NOMO-1 (cell line): ENCODE measurements at regions not wholly inside any gene's neighbourhood (a gene's known extent, or its start where the extent isn't known, plus 50 kb on each side); places are given as distances from the start of the nearest gene placed in this dataset.

Source experiments
- DNase-seq, 2 experiments: peaks; one replicate each; lab custom pipeline; 2025; ENCODE audit not compliant: unreplicated experiment in 2 of 2; lab: John Stamatoyannopoulos, UW

GRCh38 chr11:10386861-10387205, 68.2 kb upstream of the AMPD3 start:
- no peak for DNase-seq

- DNase-seq = no peak
Observed at GRCh38 chr11:10387206-10388083, 67.6 kb upstream of the AMPD3 start.

- DNase-seq = no peak
Observed at GRCh38 chr11:10388101-10388500, 67.0 kb upstream of the AMPD3 start.

GRCh38 chr11:10388574-10388973, 66.5 kb upstream of the AMPD3 start:
- DNase-seq = no peak

- no peak for DNase-seq
Observed at GRCh38 chr11:10390375-10390774, 64.7 kb upstream of the AMPD3 start.

- no peak for DNase-seq
Observed at GRCh38 chr11:10392095-10393079, 62.7 kb upstream of the AMPD3 start.

- DNase-seq = no peak
Observed at GRCh38 chr11:10394229-10395101, 60.6 kb upstream of the AMPD3 start.

- DNase-seq = no peak
Observed at GRCh38 chr11:10395166-10395897, 59.7 kb upstream of the AMPD3 start.

GRCh38 chr11:10396771-10397170, 58.3 kb upstream of the AMPD3 start:
- DNase-seq = no peak

GRCh38 chr11:10397226-10397987, 57.7 kb upstream of the AMPD3 start:
- no peak for DNase-seq

GRCh38 chr11:10398525-10398924, 56.5 kb upstream of the AMPD3 start:
- no peak for DNase-seq

GRCh38 chr11:10400856-10401255, 54.2 kb upstream of the AMPD3 start:
- peak in 1 of 2 experiments; percentile 53 for DNase-seq

- no peak for DNase-seq
Observed at GRCh38 chr11:10401256-10401655, 53.8 kb upstream of the AMPD3 start.

GRCh38 chr11:10401696-10402392, 53.2 kb upstream of the AMPD3 start:
- DNase-seq = no peak
